ENCODE measurements at regions not wholly inside any gene's neighbourhood (a gene's known extent, or its start where the extent isn't known, plus 50 kb on each side); places are given as distances from the start of the nearest gene placed in this dataset.

GRCh38 chr11:129722529-129722928 lies 93.1 kb upstream of the TMEM45B start:
- Histone ChIP-seq H3K4me3 (no peak overlapping the region), H3K27ac (no peak overlapping the region)
- TF ChIP-seq CTCF (IDR thresholded peaks at IDR 0.05) = no peak
- no peak for DNase-seq (ENCODE audit: low spot score)

- no peak for DNase-seq (ENCODE audit: low spot score)
- no peak for TF ChIP-seq CTCF (IDR thresholded peaks at IDR 0.05)
- Histone ChIP-seq H3K27ac (no peak overlapping the region), H3K4me3 (no peak overlapping the region)
Measured at GRCh38 chr11:129723146-129723760, 92.4 kb upstream of the TMEM45B start.

GRCh38 chr11:129723761-129724162 lies 91.9 kb upstream of the TMEM45B start:
- no peak for TF ChIP-seq CTCF (IDR thresholded peaks at IDR 0.05)
- DNase-seq (ENCODE audit: low spot score) = no peak

GRCh38 chr11:129724866-129725265 lies 90.8 kb upstream of the TMEM45B start:
- no peak for TF ChIP-seq CTCF (IDR thresholded peaks at IDR 0.05)
- H3K4me3 ChIP-seq = no peak overlapping the region
- H3K27ac ChIP-seq = no peak overlapping the region
- DNase-seq (ENCODE audit: low spot score) = no peak

More at GRCh38 chr11:129723761-129724162, 91.9 kb upstream of the TMEM45B start:
- H3K27ac ChIP-seq = no peak overlapping the region
- no peak overlapping the region for H3K4me3 ChIP-seq

GRCh38 chr11:129726179-129726578 lies 89.5 kb upstream of the TMEM45B start:
- no peak overlapping the region for H3K27ac ChIP-seq
- TF ChIP-seq CTCF (IDR thresholded peaks at IDR 0.05) = no peak
- DNase-seq (ENCODE audit: low spot score) = no peak

GRCh38 chr11:129728581-129728980 lies 87.1 kb upstream of the TMEM45B start:
- no peak overlapping the region for H3K27ac ChIP-seq
- no peak for DNase-seq (ENCODE audit: low spot score)
- no peak for TF ChIP-seq CTCF (IDR thresholded peaks at IDR 0.05)

More at GRCh38 chr11:129726179-129726578, 89.5 kb upstream of the TMEM45B start:
- H3K4me3 ChIP-seq = no peak overlapping the region

GRCh38 chr11:129729216-129729615 lies 86.4 kb upstream of the TMEM45B start:
- no peak overlapping the region for H3K4me3 ChIP-seq
- DNase-seq (ENCODE audit: low spot score) = no peak
- no peak for TF ChIP-seq CTCF (IDR thresholded peaks at IDR 0.05)
- H3K27ac ChIP-seq = no peak overlapping the region

More at GRCh38 chr11:129728581-129728980, 87.1 kb upstream of the TMEM45B start:
- H3K4me3 ChIP-seq = no peak overlapping the region

Data from coronary artery (tissue), 2 donors.